IPS-15b (cell line): ENCODE measurements at regions not wholly inside any gene's neighbourhood (a gene's known extent, or its start where the extent isn't known, plus 50 kb on each side); places are given as distances from the start of the nearest gene placed in this dataset.

ENCODE experiments used
- H3K27me3 ChIP-seq: one replicate; pipeline ENCODE4 v1.6.1; 2013; ENCODE audit warnings: low read length; ENCODE audit not compliant: control insufficient read depth, insufficient read depth
- H3K36me3 ChIP-seq: one replicate; pipeline ENCODE4 v1.6.1; 2013; ENCODE audit warnings: low read length; ENCODE audit not compliant: control insufficient read depth, insufficient read depth
- H3K4me1 ChIP-seq: one replicate; pipeline ENCODE4 v1.6.1; 2013; ENCODE audit warnings: mild to moderate bottlenecking, low read length; ENCODE audit not compliant: control insufficient read depth, insufficient read depth
- H3K4me3 ChIP-seq: one replicate; pipeline ENCODE4 v1.5.1; 2013; ENCODE audit warnings: low read depth, low read length
- H3K9ac ChIP-seq: one replicate; pipeline ENCODE4 v1.6.1; 2013; ENCODE audit warnings: low read depth, mild to moderate bottlenecking, low read length
- H3K9me3 ChIP-seq: one replicate; pipeline ENCODE4 v1.6.1; 2013; ENCODE audit warnings: mild to moderate bottlenecking, low read length; ENCODE audit not compliant: control insufficient read depth, insufficient read depth

- Histone ChIP-seq H3K9me3 (no peaks in the 10 kb centered on the region), H3K4me3 (no peak overlapping the region)
These were observed 475.4 kb downstream of the RMST start for GRCh38 chr12:97938031-97938430.

GRCh38 chr12:97939156-97939555 is 476.6 kb downstream of the RMST start:
- Histone ChIP-seq H3K4me1 (no peaks in the 10 kb centered on the region), H3K4me3 (no peak overlapping the region), H3K27me3 (no peaks in the 10 kb centered on the region), H3K9ac (no peak overlapping the region), H3K36me3 (no peaks in the 10 kb centered on the region), H3K9me3 (no peaks in the 10 kb centered on the region)

More at GRCh38 chr12:97938031-97938430, 475.4 kb downstream of the RMST start:
- H3K36me3 ChIP-seq = no peaks in the 10 kb centered on the region
- H3K4me1 ChIP-seq = no peaks in the 10 kb centered on the region
- H3K9ac ChIP-seq = no peak overlapping the region
- H3K27me3 ChIP-seq = no peaks in the 10 kb centered on the region

- Histone ChIP-seq H3K36me3 (no peaks in the 10 kb centered on the region), H3K9ac (no peak overlapping the region), H3K4me1 (no peaks in the 10 kb centered on the region), H3K9me3 (no peaks in the 10 kb centered on the region), H3K27me3 (no peaks in the 10 kb centered on the region), H3K4me3 (no peak overlapping the region)
These were observed 477.5 kb downstream of the RMST start for GRCh38 chr12:97940105-97940504.

- Histone ChIP-seq H3K4me1 (no peaks in the 10 kb centered on the region), H3K36me3 (no peaks in the 10 kb centered on the region), H3K27me3 (no peaks in the 10 kb centered on the region), H3K9ac (no peak overlapping the region), H3K9me3 (no peaks in the 10 kb centered on the region), H3K4me3 (no peak overlapping the region)
These were observed 478.0 kb downstream of the RMST start for GRCh38 chr12:97940629-97941028.

GRCh38 chr12:97941686-97942354 is 479.2 kb downstream of the RMST start:
- H3K9ac ChIP-seq = no peak overlapping the region
- no peaks in the 10 kb centered on the region for H3K4me1 ChIP-seq
- H3K27me3 ChIP-seq = no peaks in the 10 kb centered on the region

GRCh38 chr12:97943359-97943758 is 480.8 kb downstream of the RMST start:
- H3K4me1 ChIP-seq = no peaks in the 10 kb centered on the region
- H3K9ac ChIP-seq = no peak overlapping the region
- no peak overlapping the region for H3K4me3 ChIP-seq
- no peaks in the 10 kb centered on the region for H3K9me3 ChIP-seq
- no peaks in the 10 kb centered on the region for H3K27me3 ChIP-seq
- no peaks in the 10 kb centered on the region for H3K36me3 ChIP-seq

More at GRCh38 chr12:97941686-97942354, 479.2 kb downstream of the RMST start:
- Histone ChIP-seq H3K9me3 (no peaks in the 10 kb centered on the region), H3K36me3 (no peaks in the 10 kb centered on the region), H3K4me3 (no peak overlapping the region)

GRCh38 chr12:97944576-97944975 is 482.0 kb downstream of the RMST start:
- Histone ChIP-seq H3K27me3 (no peaks in the 10 kb centered on the region), H3K9me3 (no peaks in the 10 kb centered on the region), H3K9ac (no peak overlapping the region), H3K36me3 (no peaks in the 10 kb centered on the region), H3K4me1 (no peaks in the 10 kb centered on the region), H3K4me3 (no peak overlapping the region)

- Histone ChIP-seq H3K9ac (no peak overlapping the region), H3K4me1 (no peaks in the 10 kb centered on the region), H3K4me3 (no peak overlapping the region), H3K27me3 (no peaks in the 10 kb centered on the region), H3K9me3 (no peaks in the 10 kb centered on the region), H3K36me3 (no peaks in the 10 kb centered on the region)
These were observed 484.1 kb downstream of the RMST start for GRCh38 chr12:97946701-97947100.

GRCh38 chr12:97948591-97948990 is 486.0 kb downstream of the RMST start:
- Histone ChIP-seq H3K4me1 (no peaks in the 10 kb centered on the region), H3K9me3 (no peaks in the 10 kb centered on the region), H3K9ac (no peak overlapping the region), H3K27me3 (no peaks in the 10 kb centered on the region), H3K36me3 (no peaks in the 10 kb centered on the region), H3K4me3 (no peak overlapping the region)

- Histone ChIP-seq H3K9ac (no peak overlapping the region), H3K4me1 (no peaks in the 10 kb centered on the region), H3K27me3 (no peaks in the 10 kb centered on the region), H3K9me3 (no peaks in the 10 kb centered on the region), H3K36me3 (no peaks in the 10 kb centered on the region), H3K4me3 (no peak overlapping the region)
These were observed 488.6 kb downstream of the RMST start for GRCh38 chr12:97951239-97951638.

GRCh38 chr12:97951717-97952116 is 489.1 kb downstream of the RMST start:
- no peaks in the 10 kb centered on the region for H3K36me3 ChIP-seq
- H3K27me3 ChIP-seq = no peaks in the 10 kb centered on the region
- no peaks in the 10 kb centered on the region for H3K4me1 ChIP-seq
- H3K4me3 ChIP-seq = no peak overlapping the region
- H3K9ac ChIP-seq = no peak overlapping the region
- no peaks in the 10 kb centered on the region for H3K9me3 ChIP-seq

- H3K4me1 ChIP-seq = no peaks in the 10 kb centered on the region
- H3K27me3 ChIP-seq = no peaks in the 10 kb centered on the region
- no peaks in the 10 kb centered on the region for H3K9me3 ChIP-seq
- no peak overlapping the region for H3K4me3 ChIP-seq
- no peak overlapping the region for H3K9ac ChIP-seq
- H3K36me3 ChIP-seq = no peaks in the 10 kb centered on the region
These were observed 494.5 kb downstream of the RMST start for GRCh38 chr12:97957109-97957508.
